ENCODE measurements at regions not wholly inside any gene's neighbourhood (a gene's known extent, or its start where the extent isn't known, plus 50 kb on each side); places are given as distances from the start of the nearest gene placed in this dataset.

DNA sequence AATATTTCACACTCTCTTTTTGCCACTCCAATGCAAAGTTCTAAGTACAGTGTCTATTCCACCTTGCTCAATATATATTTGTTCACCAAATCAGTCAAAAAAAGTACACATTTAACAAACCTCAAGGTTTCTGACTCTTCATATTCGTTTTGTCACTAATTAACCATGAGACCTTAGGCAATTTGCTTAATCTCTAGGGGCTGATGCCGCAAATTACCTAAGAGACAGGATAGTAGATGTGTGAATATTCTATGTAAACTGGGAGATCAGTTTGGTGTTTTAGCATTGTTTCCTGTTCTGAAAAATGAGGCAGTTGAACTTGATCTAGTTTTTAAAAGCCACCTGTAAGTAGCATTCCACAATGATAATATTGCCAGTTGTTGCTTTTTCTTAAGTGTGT, 182.5 kb upstream of the KCNH8 start:
- Mint-ChIP-seq H3K9me3 (ENCODE audit: low read depth) (no peaks in the 10 kb centered on the region), H3K27me3 (peaks cover 14% of the 10 kb centered on the region), H3K4me1 (no peaks in the 10 kb centered on the region), H3K27ac (no peak overlapping the region), H3K36me3 (no peaks in the 10 kb centered on the region), H3K4me3 (no peak overlapping the region)
- CTCF ChIA-PET = no interaction called here
- ATAC-seq (no peak), DNase-seq (no peak)

GRCh38 chr3:18964640-18965039, 183.7 kb upstream of the KCNH8 start:
- H3K27ac Mint-ChIP-seq = no peak overlapping the region
- no peaks in the 10 kb centered on the region for H3K36me3 Mint-ChIP-seq
- ATAC-seq (no peak), DNase-seq (no peak)
- no peaks in the 10 kb centered on the region for H3K4me1 Mint-ChIP-seq
- no peak overlapping the region for H3K4me3 Mint-ChIP-seq
- peaks cover 14% of the 10 kb centered on the region for H3K27me3 Mint-ChIP-seq
- no peaks in the 10 kb centered on the region for H3K9me3 Mint-ChIP-seq (ENCODE audit: low read depth)
- CTCF ChIA-PET = no interaction called here

DNA sequence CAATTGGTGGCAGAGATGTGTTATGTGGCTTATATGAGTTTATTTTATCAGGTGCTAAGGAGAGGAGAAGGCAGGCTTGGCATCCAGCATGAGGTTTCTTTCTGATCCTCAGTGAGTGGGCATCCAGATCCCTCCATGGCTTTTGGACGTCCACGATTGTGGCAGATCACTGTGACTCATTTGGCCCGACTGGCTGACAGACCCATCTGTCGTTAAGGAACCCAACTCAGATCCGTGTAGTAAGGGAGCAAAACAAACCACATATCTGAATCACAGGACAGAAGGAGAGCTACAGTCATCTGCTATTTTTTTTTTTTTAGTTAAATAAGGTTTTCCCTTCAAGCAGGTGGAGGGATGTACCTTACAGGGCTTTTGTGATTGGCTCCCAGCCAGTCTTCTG, 197.0 kb upstream of the KCNH8 start:
- Mint-ChIP-seq H3K9me3 (ENCODE audit: low read depth) (no peaks in the 10 kb centered on the region), H3K36me3 (no peaks in the 10 kb centered on the region), H3K4me3 (no peak overlapping the region), H3K27ac (no peak overlapping the region), H3K4me1 (no peaks in the 10 kb centered on the region), H3K27me3 (peaks cover 29% of the 10 kb centered on the region)
- DNase-seq = no peak
- CTCF ChIA-PET = no interaction called here
- ATAC-seq = no peak

- ATAC-seq = no peak
- no peak for DNase-seq
- Mint-ChIP-seq H3K27ac (no peak overlapping the region), H3K4me1 (no peaks in the 10 kb centered on the region), H3K9me3 (ENCODE audit: low read depth) (no peaks in the 10 kb centered on the region), H3K27me3 (peaks cover 23% of the 10 kb centered on the region), H3K4me3 (no peak overlapping the region), H3K36me3 (no peaks in the 10 kb centered on the region)
- CTCF ChIA-PET = no interaction called here
Observed at GRCh38 chr3:18946524-18946923, 201.8 kb upstream of the KCNH8 start.

- Mint-ChIP-seq H3K36me3 (no peaks in the 10 kb centered on the region), H3K27ac (no peak overlapping the region), H3K4me1 (no peaks in the 10 kb centered on the region), H3K27me3 (peaks cover 2% of the 10 kb centered on the region), H3K4me3 (no peak overlapping the region), H3K9me3 (ENCODE audit: low read depth) (no peaks in the 10 kb centered on the region)
- ATAC-seq (peak; percentile 36), DNase-seq (no peak)
- CTCF ChIA-PET = no interaction called here
Observed at GRCh38 chr3:18937574-18937973, 210.7 kb upstream of the KCNH8 start.

GRCh38 chr3:18919158-18919557, 229.2 kb upstream of the KCNH8 start:
- Mint-ChIP-seq H3K4me1 (no peaks in the 10 kb centered on the region), H3K27me3 (peaks cover 11% of the 10 kb centered on the region), H3K36me3 (no peaks in the 10 kb centered on the region), H3K4me3 (no peak overlapping the region), H3K9me3 (ENCODE audit: low read depth) (peaks cover 3% of the 10 kb centered on the region), H3K27ac (no peak overlapping the region)
- ATAC-seq = no peak
- no peak for DNase-seq
- CTCF ChIA-PET = no interaction called here

- H3K4me3 Mint-ChIP-seq = no peak overlapping the region
- CTCF ChIA-PET = no interaction called here
- ATAC-seq = no peak
- no peaks in the 10 kb centered on the region for H3K4me1 Mint-ChIP-seq
- no peaks in the 10 kb centered on the region for H3K9me3 Mint-ChIP-seq (ENCODE audit: low read depth)
- no peak overlapping the region for H3K27ac Mint-ChIP-seq
- H3K27me3 Mint-ChIP-seq = peaks cover 14% of the 10 kb centered on the region
- no peaks in the 10 kb centered on the region for H3K36me3 Mint-ChIP-seq
- no peak for DNase-seq
Observed at GRCh38 chr3:18917923-18918322, 230.4 kb upstream of the KCNH8 start.

DNA sequence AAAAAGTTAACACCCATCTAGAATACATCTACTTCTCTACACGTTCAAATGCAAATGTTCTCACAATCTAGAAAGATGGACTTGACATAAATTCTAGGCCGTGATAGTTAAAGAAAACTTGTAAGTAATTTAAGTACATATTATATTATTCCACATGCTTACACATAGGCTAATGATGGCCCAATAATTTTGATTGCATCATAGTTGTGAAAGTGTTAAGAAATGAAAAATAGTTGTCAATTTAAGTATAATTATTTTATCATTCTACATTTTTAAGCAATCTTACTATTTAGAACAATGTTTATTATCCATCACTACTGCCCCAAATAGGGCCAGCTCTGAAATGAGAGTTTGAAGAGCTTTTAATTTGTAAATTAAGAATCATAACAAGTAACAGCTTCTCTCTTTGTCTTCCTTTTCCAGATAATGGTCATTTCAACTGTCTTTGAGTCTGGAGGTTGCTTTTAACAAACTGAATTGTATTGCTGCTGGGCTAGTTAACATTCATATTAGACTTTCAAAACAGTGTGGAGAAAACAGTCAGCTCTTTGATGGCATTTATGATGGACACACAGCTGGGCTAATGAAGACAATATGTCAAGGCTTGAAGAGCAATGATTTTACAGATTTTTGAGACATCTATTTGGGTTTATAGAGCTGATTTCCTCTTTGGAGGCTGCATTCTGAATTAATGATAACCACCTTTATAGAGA, 246.1 kb upstream of the KCNH8 start:
- peaks cover 13% of the 10 kb centered on the region for H3K27me3 Mint-ChIP-seq
- CTCF ChIA-PET = no interaction called here

GRCh38 chr3:18901571-18901970, 246.7 kb upstream of the KCNH8 start:
- H3K9me3 Mint-ChIP-seq (ENCODE audit: low read depth) = no peaks in the 10 kb centered on the region
- CTCF ChIA-PET = no interaction called here
- DNase-seq (no peak), ATAC-seq (no peak)
- H3K4me3 Mint-ChIP-seq = no peak overlapping the region
- peaks cover 5% of the 10 kb centered on the region for H3K4me1 Mint-ChIP-seq
- H3K27me3 Mint-ChIP-seq = peaks cover 13% of the 10 kb centered on the region
- H3K27ac Mint-ChIP-seq = no peak overlapping the region
- no peaks in the 10 kb centered on the region for H3K36me3 Mint-ChIP-seq

More for the DNA sequence above, 246.1 kb upstream of the KCNH8 start:
- no peak for DNase-seq
- Mint-ChIP-seq H3K4me1 (peaks cover 5% of the 10 kb centered on the region), H3K4me3 (no peak overlapping the region), H3K27ac (no peak overlapping the region), H3K36me3 (no peaks in the 10 kb centered on the region), H3K9me3 (ENCODE audit: low read depth) (no peaks in the 10 kb centered on the region)
- ATAC-seq = no peak

GRCh38 chr3:18900994-18901393, 247.3 kb upstream of the KCNH8 start:
- Mint-ChIP-seq H3K27ac (no peak overlapping the region), H3K4me3 (no peak overlapping the region), H3K36me3 (no peaks in the 10 kb centered on the region), H3K27me3 (peaks cover 17% of the 10 kb centered on the region), H3K9me3 (ENCODE audit: low read depth) (no peaks in the 10 kb centered on the region), H3K4me1 (peaks cover 5% of the 10 kb centered on the region)
- CTCF ChIA-PET = no interaction called here
- ATAC-seq (no peak), DNase-seq (peak; percentile 39)

DNA sequence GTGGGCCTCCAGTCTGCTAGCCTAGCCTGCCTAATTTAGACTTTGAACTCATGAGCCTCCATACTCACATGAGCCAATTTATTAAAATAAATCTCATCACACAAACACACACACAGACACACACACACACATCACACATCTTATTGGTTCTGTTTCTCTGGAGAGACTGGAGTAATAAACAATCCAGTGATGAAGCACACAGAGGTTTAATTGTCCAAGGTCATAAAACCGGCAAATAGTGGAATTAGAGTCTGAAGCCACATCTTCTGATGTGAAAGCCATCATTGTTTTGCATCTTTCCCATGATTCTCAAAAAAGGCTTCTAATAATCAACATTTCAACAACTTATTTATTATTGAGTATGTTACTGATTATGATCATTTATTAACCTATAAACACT, 249.4 kb upstream of the KCNH8 start:
- H3K4me3 Mint-ChIP-seq = no peak overlapping the region
- DNase-seq (no peak), ATAC-seq (no peak)
- CTCF ChIA-PET = no interaction called here
- H3K9me3 Mint-ChIP-seq (ENCODE audit: low read depth) = no peaks in the 10 kb centered on the region
- H3K27me3 Mint-ChIP-seq = peaks cover 15% of the 10 kb centered on the region
- no peaks in the 10 kb centered on the region for H3K36me3 Mint-ChIP-seq
- H3K4me1 Mint-ChIP-seq = peaks cover 5% of the 10 kb centered on the region
- no peak overlapping the region for H3K27ac Mint-ChIP-seq

DNA sequence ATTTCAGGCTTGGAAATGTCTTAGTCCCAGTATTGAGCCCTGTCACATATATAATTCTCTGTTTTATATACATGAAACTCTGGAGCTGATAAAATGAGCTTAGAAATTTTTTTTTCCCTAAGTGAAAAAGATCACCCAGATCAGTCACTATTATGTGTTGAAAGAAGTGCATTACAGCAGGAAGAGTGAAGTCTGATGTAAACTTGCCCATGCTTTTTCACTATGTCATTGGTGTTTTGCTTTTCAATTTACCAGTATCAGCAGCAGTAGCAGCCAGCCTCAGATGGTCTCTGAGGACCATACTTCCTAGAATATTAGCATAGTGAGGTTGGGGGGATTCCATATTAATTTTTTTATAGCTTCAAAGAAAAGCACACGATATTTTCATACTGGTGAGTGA, 255.6 kb upstream of the KCNH8 start:
- Mint-ChIP-seq H3K27me3 (peaks cover 33% of the 10 kb centered on the region), H3K4me1 (peaks cover 11% of the 10 kb centered on the region), H3K4me3 (no peak overlapping the region), H3K9me3 (ENCODE audit: low read depth) (no peaks in the 10 kb centered on the region), H3K36me3 (no peaks in the 10 kb centered on the region), H3K27ac (no peak overlapping the region)
- DNase-seq = no peak
- CTCF ChIA-PET = no interaction called here
- ATAC-seq = no peak

DNA sequence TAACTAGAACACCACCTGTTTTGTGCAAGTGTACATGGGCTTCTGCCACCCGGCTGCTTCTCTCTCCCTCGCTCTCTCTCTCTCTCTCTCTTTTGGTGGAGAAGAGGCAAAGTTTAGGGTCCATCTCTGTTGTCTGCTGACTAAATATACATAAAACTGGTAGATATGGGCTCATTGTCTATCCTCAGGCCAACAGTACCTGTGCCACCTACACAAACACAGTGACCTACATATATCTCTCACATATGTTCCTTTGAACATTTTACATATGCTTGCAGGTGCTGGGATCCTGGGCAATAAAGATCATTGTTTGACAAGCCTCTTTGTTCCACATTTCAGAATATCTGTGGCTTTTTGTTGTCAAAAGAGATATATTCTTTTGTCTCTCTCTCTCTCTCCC, 256.3 kb upstream of the KCNH8 start:
- Mint-ChIP-seq H3K4me3 (no peak overlapping the region), H3K9me3 (ENCODE audit: low read depth) (no peaks in the 10 kb centered on the region), H3K36me3 (no peaks in the 10 kb centered on the region), H3K27ac (no peak overlapping the region), H3K27me3 (peaks cover 36% of the 10 kb centered on the region), H3K4me1 (peaks cover 11% of the 10 kb centered on the region)
- DNase-seq = no peak
- CTCF ChIA-PET = no interaction called here
- ATAC-seq = peak; percentile 30

DNA sequence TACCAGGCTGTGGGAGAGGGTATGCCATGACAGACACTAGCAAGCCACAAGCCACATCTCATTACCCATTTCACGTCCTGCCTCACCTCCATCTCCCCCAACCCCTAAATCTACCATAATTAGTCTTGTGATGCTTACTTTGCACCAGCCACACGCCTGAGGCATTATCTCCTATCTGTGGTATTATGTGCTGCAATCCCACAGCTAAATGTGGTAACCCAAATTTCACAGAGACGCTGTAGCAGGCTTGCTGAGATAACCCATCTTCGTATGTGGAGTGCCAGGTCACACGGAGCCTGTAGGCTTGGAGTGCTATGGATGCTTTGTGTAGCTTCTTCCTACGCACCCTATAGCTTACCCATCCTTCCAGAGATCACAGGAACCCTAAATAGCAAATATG, 256.7 kb upstream of the KCNH8 start:
- peak; percentile 58 for DNase-seq
- CTCF ChIA-PET = no interaction called here
- Mint-ChIP-seq H3K36me3 (peaks cover 1% of the 10 kb centered on the region), H3K9me3 (ENCODE audit: low read depth) (no peaks in the 10 kb centered on the region), H3K27ac (no peak overlapping the region), H3K27me3 (peaks cover 39% of the 10 kb centered on the region), H3K4me1 (peaks cover 11% of the 10 kb centered on the region), H3K4me3 (no peak overlapping the region)
- peak; percentile 73 for ATAC-seq

DNA sequence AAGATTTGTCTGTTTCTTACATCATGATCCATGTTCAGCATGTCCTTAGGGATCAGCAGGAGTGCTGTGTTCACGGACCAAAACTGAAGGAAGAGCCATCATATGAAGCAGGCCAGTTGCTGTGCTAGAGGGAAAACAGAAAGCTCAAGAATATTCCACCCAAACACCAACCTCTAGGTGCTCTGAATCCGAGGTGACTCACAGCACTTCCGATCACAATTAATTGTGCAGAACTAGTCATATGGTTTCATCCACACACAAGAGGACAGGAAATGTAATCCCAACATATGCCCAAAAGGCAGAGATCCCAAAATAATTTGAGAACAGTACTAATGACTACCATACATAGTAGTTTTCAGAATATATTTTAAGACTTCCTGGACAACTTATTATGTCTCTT, 257.9 kb upstream of the KCNH8 start:
- DNase-seq (no peak), ATAC-seq (no peak)
- Mint-ChIP-seq H3K9me3 (ENCODE audit: low read depth) (no peaks in the 10 kb centered on the region), H3K27ac (no peak overlapping the region), H3K4me3 (no peak overlapping the region), H3K36me3 (peaks cover 3% of the 10 kb centered on the region), H3K4me1 (peaks cover 11% of the 10 kb centered on the region), H3K27me3 (peaks cover 36% of the 10 kb centered on the region)
- CTCF ChIA-PET = no interaction called here
